Neural cell (in vitro differentiated cells): ENCODE measurements at regions not wholly inside any gene's neighbourhood (a gene's known extent, or its start where the extent isn't known, plus 50 kb on each side); places are given as distances from the start of the nearest gene placed in this dataset.

Experiments
- EP300 ChIP-seq: fragments of 450-650 bp; conservative IDR thresholded peaks from 2 replicates; pipeline ENCODE4 v1.6.1; 2014; ENCODE audit warnings: antibody characterized with exemption, mild to moderate bottlenecking, moderate library complexity; ENCODE audit not compliant: poor library complexity, severe bottlenecking
- EZH2 ChIP-seq: fragments of 200-600, 300-800 bp; shearing (Covaris generic), sonication (generic); IDR thresholded peaks from 2 replicates; pipeline ENCODE4 v1.6.1; 2014; ENCODE audit warnings: antibody characterized with exemption, low read length, borderline replicate concordance, mild to moderate bottlenecking; ENCODE audit not compliant: insufficient read depth, poor library complexity, severe bottlenecking
- MXI1 ChIP-seq: fragments of 450-650 bp; conservative IDR thresholded peaks from 2 replicates; pipeline ENCODE4 v1.6.1; 2014; ENCODE audit warnings: antibody characterized with exemption, mild to moderate bottlenecking; ENCODE audit not compliant: poor library complexity, severe bottlenecking
- POLR2AphosphoS5 ChIP-seq: IDR thresholded peaks from 2 replicates; pipeline ENCODE4 v1.6.1; 2012
- RAD21 ChIP-seq: fragments of 450-650 bp; conservative IDR thresholded peaks from 2 replicates; pipeline ENCODE4 v1.6.1; 2014; ENCODE audit warnings: antibody characterized with exemption, mild to moderate bottlenecking, moderate library complexity
- SMC3 ChIP-seq: fragments of 450-650 bp; conservative IDR thresholded peaks from 2 replicates; pipeline ENCODE4 v1.6.1; 2014; ENCODE audit warnings: antibody characterized with exemption, mild to moderate bottlenecking, moderate library complexity; ENCODE audit not compliant: poor library complexity
- TAF1 ChIP-seq: IDR thresholded peaks from 2 replicates; pipeline ENCODE4 v1.6.1; 2012; ENCODE audit warnings: low read depth
- TF ChIP-seq, protein P1 (sequence below): fragments of 450-650 bp; IDR thresholded peaks from 2 replicates; pipeline ENCODE4 v1.5.1; 2014; ENCODE audit warnings: antibody characterized with exemption, mild to moderate bottlenecking, moderate library complexity; ENCODE audit not compliant: poor library complexity, severe bottlenecking
- TF ChIP-seq, protein P2 (sequence below): IDR thresholded peaks from 2 replicates; pipeline ENCODE4 v1.6.1; 2012; ENCODE audit warnings: borderline replicate concordance

GRCh38 chr3:82054849-82055248 lies 293.4 kb upstream of the GBE1 start:
- no peak for TF ChIP-seq EZH2
- TF ChIP-seq, protein P1, sequence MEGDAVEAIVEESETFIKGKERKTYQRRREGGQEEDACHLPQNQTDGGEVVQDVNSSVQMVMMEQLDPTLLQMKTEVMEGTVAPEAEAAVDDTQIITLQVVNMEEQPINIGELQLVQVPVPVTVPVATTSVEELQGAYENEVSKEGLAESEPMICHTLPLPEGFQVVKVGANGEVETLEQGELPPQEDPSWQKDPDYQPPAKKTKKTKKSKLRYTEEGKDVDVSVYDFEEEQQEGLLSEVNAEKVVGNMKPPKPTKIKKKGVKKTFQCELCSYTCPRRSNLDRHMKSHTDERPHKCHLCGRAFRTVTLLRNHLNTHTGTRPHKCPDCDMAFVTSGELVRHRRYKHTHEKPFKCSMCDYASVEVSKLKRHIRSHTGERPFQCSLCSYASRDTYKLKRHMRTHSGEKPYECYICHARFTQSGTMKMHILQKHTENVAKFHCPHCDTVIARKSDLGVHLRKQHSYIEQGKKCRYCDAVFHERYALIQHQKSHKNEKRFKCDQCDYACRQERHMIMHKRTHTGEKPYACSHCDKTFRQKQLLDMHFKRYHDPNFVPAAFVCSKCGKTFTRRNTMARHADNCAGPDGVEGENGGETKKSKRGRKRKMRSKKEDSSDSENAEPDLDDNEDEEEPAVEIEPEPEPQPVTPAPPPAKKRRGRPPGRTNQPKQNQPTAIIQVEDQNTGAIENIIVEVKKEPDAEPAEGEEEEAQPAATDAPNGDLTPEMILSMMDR, result no peak
- no peak for TF ChIP-seq POLR2AphosphoS5
- no peak for TF ChIP-seq TAF1
- no peak for TF ChIP-seq RAD21
- TF ChIP-seq EP300, result no peak
- no peak for TF ChIP-seq SMC3
- TF ChIP-seq, protein P2, sequence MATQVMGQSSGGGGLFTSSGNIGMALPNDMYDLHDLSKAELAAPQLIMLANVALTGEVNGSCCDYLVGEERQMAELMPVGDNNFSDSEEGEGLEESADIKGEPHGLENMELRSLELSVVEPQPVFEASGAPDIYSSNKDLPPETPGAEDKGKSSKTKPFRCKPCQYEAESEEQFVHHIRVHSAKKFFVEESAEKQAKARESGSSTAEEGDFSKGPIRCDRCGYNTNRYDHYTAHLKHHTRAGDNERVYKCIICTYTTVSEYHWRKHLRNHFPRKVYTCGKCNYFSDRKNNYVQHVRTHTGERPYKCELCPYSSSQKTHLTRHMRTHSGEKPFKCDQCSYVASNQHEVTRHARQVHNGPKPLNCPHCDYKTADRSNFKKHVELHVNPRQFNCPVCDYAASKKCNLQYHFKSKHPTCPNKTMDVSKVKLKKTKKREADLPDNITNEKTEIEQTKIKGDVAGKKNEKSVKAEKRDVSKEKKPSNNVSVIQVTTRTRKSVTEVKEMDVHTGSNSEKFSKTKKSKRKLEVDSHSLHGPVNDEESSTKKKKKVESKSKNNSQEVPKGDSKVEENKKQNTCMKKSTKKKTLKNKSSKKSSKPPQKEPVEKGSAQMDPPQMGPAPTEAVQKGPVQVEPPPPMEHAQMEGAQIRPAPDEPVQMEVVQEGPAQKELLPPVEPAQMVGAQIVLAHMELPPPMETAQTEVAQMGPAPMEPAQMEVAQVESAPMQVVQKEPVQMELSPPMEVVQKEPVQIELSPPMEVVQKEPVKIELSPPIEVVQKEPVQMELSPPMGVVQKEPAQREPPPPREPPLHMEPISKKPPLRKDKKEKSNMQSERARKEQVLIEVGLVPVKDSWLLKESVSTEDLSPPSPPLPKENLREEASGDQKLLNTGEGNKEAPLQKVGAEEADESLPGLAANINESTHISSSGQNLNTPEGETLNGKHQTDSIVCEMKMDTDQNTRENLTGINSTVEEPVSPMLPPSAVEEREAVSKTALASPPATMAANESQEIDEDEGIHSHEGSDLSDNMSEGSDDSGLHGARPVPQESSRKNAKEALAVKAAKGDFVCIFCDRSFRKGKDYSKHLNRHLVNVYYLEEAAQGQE, result no peak
- TF ChIP-seq MXI1, result no peak
